ENCODE measurements at regions not wholly inside any gene's neighbourhood (a gene's known extent, or its start where the extent isn't known, plus 50 kb on each side); places are given as distances from the start of the nearest gene placed in this dataset.

GRCh38 chr2:237165405-237166276 lies 80.0 kb downstream of the COPS8 start:
- Histone ChIP-seq H3K27me3 (peaks cover 18% of the 10 kb centered on the region), H3K36me3 (no peaks in the 10 kb centered on the region), H3K4me1 (ENCODE audit: control insufficient read depth in 1 of 2, insufficient read depth in 1 of 2, low read depth in 1 of 2, low read length in 1 of 2) (no peaks in the 10 kb centered on the region), H3K4me3 (ENCODE audit: low read depth in 1 of 2, low read length in 1 of 2) (no peak overlapping the region), H3K9me3 (no peaks in the 10 kb centered on the region), H3K27ac (no peak overlapping the region)
- TF ChIP-seq CTCF (IDR thresholded peaks at IDR 0.05): no peak

- Histone ChIP-seq H3K27ac (no peak overlapping the region), H3K4me3 (ENCODE audit: low read depth in 1 of 2, low read length in 1 of 2) (no peak overlapping the region), H3K4me1 (ENCODE audit: control insufficient read depth in 1 of 2, insufficient read depth in 1 of 2, low read depth in 1 of 2, low read length in 1 of 2) (no peaks in the 10 kb centered on the region), H3K9me3 (no peaks in the 10 kb centered on the region), H3K36me3 (no peaks in the 10 kb centered on the region), H3K27me3 (peaks cover 18% of the 10 kb centered on the region)
- no peak for TF ChIP-seq CTCF (IDR thresholded peaks at IDR 0.05)
Measured at GRCh38 chr2:237167038-237167437, 81.3 kb downstream of the COPS8 start.

GRCh38 chr2:237167934-237168333 lies 82.2 kb downstream of the COPS8 start:
- no peak overlapping the region for H3K27ac ChIP-seq
- TF ChIP-seq CTCF (IDR thresholded peaks at IDR 0.05): no peak
- no peaks in the 10 kb centered on the region for H3K36me3 ChIP-seq
- H3K9me3 ChIP-seq: no peaks in the 10 kb centered on the region
- no peaks in the 10 kb centered on the region for H3K4me1 ChIP-seq (ENCODE audit: control insufficient read depth in 1 of 2, insufficient read depth in 1 of 2, low read depth in 1 of 2, low read length in 1 of 2)
- H3K4me3 ChIP-seq (ENCODE audit: low read depth in 1 of 2, low read length in 1 of 2): no peak overlapping the region
- peaks cover 22% of the 10 kb centered on the region for H3K27me3 ChIP-seq

- TF ChIP-seq CTCF (IDR thresholded peaks at IDR 0.05): no peak
- Histone ChIP-seq H3K9me3 (no peaks in the 10 kb centered on the region), H3K36me3 (no peaks in the 10 kb centered on the region), H3K4me3 (ENCODE audit: low read depth in 1 of 2, low read length in 1 of 2) (no peak overlapping the region), H3K4me1 (ENCODE audit: control insufficient read depth in 1 of 2, insufficient read depth in 1 of 2, low read depth in 1 of 2, low read length in 1 of 2) (no peaks in the 10 kb centered on the region), H3K27me3 (peaks cover 12% of the 10 kb centered on the region), H3K27ac (no peak overlapping the region)
Measured at GRCh38 chr2:237170020-237170419, 84.3 kb downstream of the COPS8 start.

GRCh38 chr2:237171396-237171795 lies 85.7 kb downstream of the COPS8 start:
- Histone ChIP-seq H3K9me3 (no peaks in the 10 kb centered on the region), H3K36me3 (no peaks in the 10 kb centered on the region), H3K27me3 (peaks cover 16% of the 10 kb centered on the region), H3K4me1 (ENCODE audit: control insufficient read depth in 1 of 2, insufficient read depth in 1 of 2, low read depth in 1 of 2, low read length in 1 of 2) (no peaks in the 10 kb centered on the region), H3K27ac (no peak overlapping the region), H3K4me3 (ENCODE audit: low read depth in 1 of 2, low read length in 1 of 2) (no peak overlapping the region)
- no peak for TF ChIP-seq CTCF (IDR thresholded peaks at IDR 0.05)
